SKM-1 treated with dmso at 0.1 percent for 144 hours (cell line): ENCODE measurements at regions not wholly inside any gene's neighbourhood (a gene's known extent, or its start where the extent isn't known, plus 50 kb on each side); places are given as distances from the start of the nearest gene placed in this dataset.

ENCODE experiments used
- DNase-seq: peaks from one replicate; lab custom pipeline; 2025; ENCODE audit not compliant: unreplicated experiment; lab: John Stamatoyannopoulos, UW

- DNase-seq, result no peak
Observed at GRCh38 chr7:106423821-106424475, 139.2 kb upstream of the NAMPT start.

GRCh38 chr7:106423111-106423510 is 138.3 kb upstream of the NAMPT start:
- no peak for DNase-seq

- DNase-seq, result peak; percentile 57
Observed at GRCh38 chr7:106421181-106421762, 136.5 kb upstream of the NAMPT start.

- peak; percentile 3 for DNase-seq
Observed at GRCh38 chr7:106420736-106421135, 136.0 kb upstream of the NAMPT start.

GRCh38 chr7:106420210-106420609 is 135.4 kb upstream of the NAMPT start:
- DNase-seq, result no peak

GRCh38 chr7:106419455-106420182 is 134.8 kb upstream of the NAMPT start:
- DNase-seq, result no peak

- DNase-seq, result no peak
Observed at GRCh38 chr7:106418526-106418925, 133.7 kb upstream of the NAMPT start.

- peak; percentile 46 for DNase-seq
Observed at GRCh38 chr7:106418094-106418493, 133.3 kb upstream of the NAMPT start.

GRCh38 chr7:106417273-106417902 is 132.6 kb upstream of the NAMPT start:
- no peak for DNase-seq

GRCh38 chr7:106416430-106416829 is 131.6 kb upstream of the NAMPT start:
- no peak for DNase-seq

GRCh38 chr7:106415433-106415832 is 130.7 kb upstream of the NAMPT start:
- DNase-seq, result no peak

- DNase-seq, result no peak
Observed at GRCh38 chr7:106413446-106413845, 128.7 kb upstream of the NAMPT start.

- no peak for DNase-seq
Observed at GRCh38 chr7:106405697-106406141, 120.9 kb upstream of the NAMPT start.

GRCh38 chr7:106402898-106403297 is 118.1 kb upstream of the NAMPT start:
- DNase-seq, result no peak

- DNase-seq, result no peak
Observed at GRCh38 chr7:106400923-106401322, 116.1 kb upstream of the NAMPT start.

- DNase-seq, result no peak
Observed at GRCh38 chr7:106398786-106399185, 114.0 kb upstream of the NAMPT start.

GRCh38 chr7:106397994-106398393 is 113.2 kb upstream of the NAMPT start:
- no peak for DNase-seq

GRCh38 chr7:106394526-106394925 is 109.7 kb upstream of the NAMPT start:
- no peak for DNase-seq

GRCh38 chr7:106393564-106394251 is 108.9 kb upstream of the NAMPT start:
- no peak for DNase-seq

GRCh38 chr7:106392590-106392989 is 107.8 kb upstream of the NAMPT start:
- no peak for DNase-seq

GRCh38 chr7:106392144-106392543 is 107.4 kb upstream of the NAMPT start:
- no peak for DNase-seq
